Left lung (tissue), 4 donors: ENCODE measurements at regions not wholly inside any gene's neighbourhood (a gene's known extent, or its start where the extent isn't known, plus 50 kb on each side); places are given as distances from the start of the nearest gene placed in this dataset.

ENCODE experiments used
- ATAC-seq: fragments of 200-7000 bp; cut with Tn5 transposase; one replicate; pipeline ENCODE4 v1.9.1; 2020; ENCODE audit warnings: moderate library complexity
- DNase-seq, 4 donors: peaks; one replicate each; pipeline ENCODE4 v3.0.0-alpha.2; 2013 to 2020
- H3K27ac ChIP-seq, 2 donors: fragments of 200-600 bp; sonication (generic) in 1 of 2; one replicate each; pipeline versions ENCODE4 v1.5.0 to v1.8.0; 2020 to 2021
- H3K27me3 ChIP-seq, 2 donors: fragments of 200-600 bp; sonication (generic) in 1 of 2; one replicate each; pipeline versions ENCODE4 v1.5.0 to v1.8.0; 2020 to 2021
- H3K36me3 ChIP-seq, 2 donors: fragments of 200-600 bp; sonication (generic) in 1 of 2; one replicate each; pipeline versions ENCODE4 v1.5.0 to v1.8.0; 2020 to 2021
- H3K4me1 ChIP-seq, 2 donors: fragments of 200-600 bp; one replicate each; pipeline ENCODE4 v1.8.0; 2021
- H3K4me3 ChIP-seq, 2 donors: fragments of 200-600 bp; sonication (generic) in 1 of 2; one replicate each; pipeline versions ENCODE4 v1.5.0 to v1.8.0; 2020 to 2021; ENCODE audit warnings: mild to moderate bottlenecking in 1 of 2
- H3K9me3 ChIP-seq, 2 donors: fragments of 200-600 bp; sonication (generic) in 1 of 2; one replicate each; pipeline versions ENCODE4 v1.5.0 to v1.8.0; 2020 to 2021
- CTCF ChIP-seq, 2 donors: fragments of 200-600 bp; sonication (generic) in 1 of 2; IDR thresholded peaks; one replicate each; pipeline versions ENCODE4 v1.5.0 to v1.8.0; 2021; ENCODE audit warnings: antibody characterized with exemption in 2 of 2
- intact Hi-C, 2 donors: fragments of 100-400 bp; cut with DNase I; formaldehyde crosslinking; loops; one replicate each; pipeline versions ENCODE4 v1.11.2 to v1.14.2; 2022
- donor health status: DM: no; HTN: yes; CAD: no.
- donor health status: DM: no; HTN: no; CAD: no.

GRCh38 chr4:75180790-75181776 is 248.2 kb downstream of the PARM1 start:
- ATAC-seq: peak; percentile 36
- Histone ChIP-seq H3K27me3 (no peaks in the 10 kb centered on the region), H3K36me3 (no peaks in the 10 kb centered on the region), H3K9me3 (peaks cover 0 to 5% of the 10 kb centered on the region in 2 donors), H3K4me3 (no peak overlapping the region), H3K27ac (no peak overlapping the region), H3K4me1 (no peaks in the 10 kb centered on the region)
- TF ChIP-seq CTCF (IDR thresholded peaks at IDR 0.05): no peak
- intact Hi-C loops: no loop called here
- DNase-seq: no peak

- Histone ChIP-seq H3K36me3 (no peaks in the 10 kb centered on the region), H3K9me3 (peaks cover 0 to 5% of the 10 kb centered on the region in 2 donors), H3K4me1 (no peaks in the 10 kb centered on the region), H3K4me3 (no peak overlapping the region), H3K27ac (no peak overlapping the region), H3K27me3 (no peaks in the 10 kb centered on the region)
- DNase-seq: no peak
- ATAC-seq: no peak
- TF ChIP-seq CTCF (IDR thresholded peaks at IDR 0.05): no peak
- intact Hi-C loops: no loop called here
Measured at GRCh38 chr4:75180217-75180616, 247.3 kb downstream of the PARM1 start.

- intact Hi-C loops: no loop called here
- peak; percentile 77 for ATAC-seq
- Histone ChIP-seq H3K27me3 (no peaks in the 10 kb centered on the region), H3K9me3 (peaks cover 0 to 5% of the 10 kb centered on the region in 2 donors), H3K4me3 (no peak overlapping the region), H3K4me1 (no peaks in the 10 kb centered on the region), H3K36me3 (no peaks in the 10 kb centered on the region), H3K27ac (no peak overlapping the region)
- DNase-seq: no peak
- TF ChIP-seq CTCF (IDR thresholded peaks at IDR 0.05): no peak
Measured at GRCh38 chr4:75179510-75179909, 246.6 kb downstream of the PARM1 start.

GRCh38 chr4:75172551-75172950 is 239.6 kb downstream of the PARM1 start:
- intact Hi-C loops: no loop called here

More at GRCh38 chr4:75172551-75172950, 239.6 kb downstream of the PARM1 start:
- Histone ChIP-seq H3K9me3 (no peaks in the 10 kb centered on the region), H3K27me3 (no peaks in the 10 kb centered on the region), H3K4me3 (no peak overlapping the region), H3K4me1 (no peaks in the 10 kb centered on the region), H3K27ac (no peak overlapping the region), H3K36me3 (no peaks in the 10 kb centered on the region)
- DNase-seq: no peak
- no peak for TF ChIP-seq CTCF (IDR thresholded peaks at IDR 0.05)
- no peak for ATAC-seq
